ENCODE measurements at regions not wholly inside any gene's neighbourhood (a gene's known extent, or its start where the extent isn't known, plus 50 kb on each side); places are given as distances from the start of the nearest gene placed in this dataset.

- no peak for TF ChIP-seq REST (IDR thresholded peaks at IDR 0.05; ENCODE audit: low read depth, low read length)
Observed at GRCh38 chrX:536616-537015, 94.0 kb upstream of the SHOX start (continued).

- TF ChIP-seq PBX3 (IDR thresholded peaks at IDR 0.05) = no peak
- no peak for TF ChIP-seq RXRA (IDR thresholded peaks at IDR 0.05; ENCODE audit: borderline replicate concordance, low read depth)
- TF ChIP-seq SMC3 (IDR thresholded peaks at IDR 0.05; ENCODE audit: low read depth, low read length) = no peak
- TF ChIP-seq FOSL2 (IDR thresholded peaks at IDR 0.05; ENCODE audit: borderline replicate concordance, low read depth) = no peak
- no peak for TF ChIP-seq RFX5 (IDR thresholded peaks at IDR 0.05; ENCODE audit: low read length)
- no peak for TF ChIP-seq JUND (IDR thresholded peaks at IDR 0.05)
- no peak for TF ChIP-seq IRF3 (IDR thresholded peaks at IDR 0.05; ENCODE audit: low read depth, low read length)
- no peak for TF ChIP-seq RAD21 (IDR thresholded peaks at IDR 0.05; ENCODE audit: low read length)
- TF ChIP-seq TEAD4 (IDR thresholded peaks at IDR 0.05; ENCODE audit: borderline replicate concordance, insufficient read depth) = no peak
- TF ChIP-seq EP300 (IDR thresholded peaks at IDR 0.05; ENCODE audit: borderline replicate concordance in 1 of 2, low read depth in 1 of 2, low read length in 1 of 2) = no peak
- no peak for TF ChIP-seq ZBTB33 (IDR thresholded peaks at IDR 0.05; ENCODE audit: borderline replicate concordance, low read depth)
- H3K4me1 ChIP-seq (ENCODE audit: control insufficient read depth in 1 of 2, insufficient read depth in 2 of 2, low read depth in 1 of 2, low read length in 1 of 2) = no peaks in the 10 kb centered on the region
- no peaks in the 10 kb centered on the region for H4K20me1 ChIP-seq (ENCODE audit: insufficient read depth)
- H3K4me2 ChIP-seq = no peak overlapping the region
- no peaks in the 10 kb centered on the region for H3K9me3 ChIP-seq
- H2AFZ ChIP-seq (ENCODE audit: low read depth) = no peak overlapping the region
- no peak overlapping the region for H3K27ac ChIP-seq (ENCODE audit: low read depth in 2 of 2, low read length in 1 of 2)
- POLR2A ChIA-PET = no interaction called here
- CTCF ChIA-PET = no interaction called here
- no peaks in the 10 kb centered on the region for H3K79me2 ChIP-seq (ENCODE audit: insufficient read depth)
- H3K9me2 ChIP-seq = no peaks in the 10 kb centered on the region
- no peak overlapping the region for H3K4me3 ChIP-seq (ENCODE audit: low read depth in 2 of 2, low read length in 1 of 2)
- DNase-seq = no peak
- H3F3A ChIP-seq (replicated peaks; ENCODE audit: insufficient read depth) = no peaks in the 10 kb centered on the region
- 31% methylated on average over 18 of the region's 18 CpGs for WGBS (ENCODE audit: low lambda C conversion rate)
- no peaks in the 10 kb centered on the region; the same call in 1 of the 2 replicates for H3K27me3 ChIP-seq (ENCODE audit: insufficient read depth)
- no peaks in the 10 kb centered on the region for H3K36me3 ChIP-seq (replicated peaks in 1 of 2; ENCODE audit: control insufficient read depth in 1 of 2, insufficient read depth in 2 of 2, low read length in 1 of 2)
- H3K9ac ChIP-seq = no peak overlapping the region
Observed at GRCh38 chrX:537151-537550, 93.4 kb upstream of the SHOX start.
